Fibroblast of pulmonary artery (primary cell): ENCODE measurements at regions not wholly inside any gene's neighbourhood (a gene's known extent, or its start where the extent isn't known, plus 50 kb on each side); places are given as distances from the start of the nearest gene placed in this dataset.
"Not testable (repeated sequence)": the region's sequence is repeated elsewhere in the genome, so short reads cannot be mapped to it uniquely, and the experiment has no call there.

Experiments
- DNase-seq: peaks from one replicate; pipeline ENCODE4 v3.0.0-alpha.2; 2010; ENCODE audit warnings: low read depth
- H3K4me3 ChIP-seq: replicated peaks from 2 replicates; pipeline ENCODE4 v1.5.1; 2011; ENCODE audit warnings: low read depth, mild to moderate bottlenecking, control low read depth, low read length, moderate library complexity
- TF ChIP-seq, protein P1 (sequence below): IDR thresholded peaks from 2 replicates; pipeline ENCODE4 v1.5.1; 2011; ENCODE audit warnings: mild to moderate bottlenecking, control low read depth, low read length, inconsistent platforms; ENCODE audit errors: missing control alignments

DNA sequence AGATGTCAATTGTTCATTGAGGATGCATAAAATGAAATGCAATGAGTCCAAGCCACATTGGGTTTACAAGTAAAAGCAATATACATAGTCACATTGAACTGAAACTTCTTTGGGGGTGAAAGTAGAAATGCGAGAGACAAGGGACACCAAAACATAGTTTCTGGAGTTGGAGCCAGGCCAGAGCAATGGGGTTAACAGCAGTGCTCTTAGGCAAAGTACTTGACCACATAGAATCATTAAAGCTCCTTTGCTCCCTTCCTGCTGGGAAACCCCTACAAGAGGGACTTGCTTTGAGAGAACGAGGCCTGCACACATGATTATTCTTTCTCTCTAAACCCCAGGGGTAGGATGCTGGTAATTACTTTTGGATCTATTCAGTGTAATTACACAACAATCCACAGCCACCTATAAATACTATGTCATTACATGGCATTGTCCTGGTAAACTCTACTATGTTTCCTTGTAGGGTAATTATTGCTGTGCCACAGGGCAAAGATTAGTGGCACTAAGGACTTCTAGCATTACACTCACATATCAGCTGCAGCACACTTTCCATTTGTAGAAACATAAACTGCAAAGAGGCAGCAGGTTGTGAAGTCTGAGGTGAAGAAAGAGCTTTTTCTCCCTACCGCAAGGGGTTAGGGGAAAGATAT lies 421.6 kb upstream of the PBX1 start:
- DNase-seq = no peak
- TF ChIP-seq, protein P1, sequence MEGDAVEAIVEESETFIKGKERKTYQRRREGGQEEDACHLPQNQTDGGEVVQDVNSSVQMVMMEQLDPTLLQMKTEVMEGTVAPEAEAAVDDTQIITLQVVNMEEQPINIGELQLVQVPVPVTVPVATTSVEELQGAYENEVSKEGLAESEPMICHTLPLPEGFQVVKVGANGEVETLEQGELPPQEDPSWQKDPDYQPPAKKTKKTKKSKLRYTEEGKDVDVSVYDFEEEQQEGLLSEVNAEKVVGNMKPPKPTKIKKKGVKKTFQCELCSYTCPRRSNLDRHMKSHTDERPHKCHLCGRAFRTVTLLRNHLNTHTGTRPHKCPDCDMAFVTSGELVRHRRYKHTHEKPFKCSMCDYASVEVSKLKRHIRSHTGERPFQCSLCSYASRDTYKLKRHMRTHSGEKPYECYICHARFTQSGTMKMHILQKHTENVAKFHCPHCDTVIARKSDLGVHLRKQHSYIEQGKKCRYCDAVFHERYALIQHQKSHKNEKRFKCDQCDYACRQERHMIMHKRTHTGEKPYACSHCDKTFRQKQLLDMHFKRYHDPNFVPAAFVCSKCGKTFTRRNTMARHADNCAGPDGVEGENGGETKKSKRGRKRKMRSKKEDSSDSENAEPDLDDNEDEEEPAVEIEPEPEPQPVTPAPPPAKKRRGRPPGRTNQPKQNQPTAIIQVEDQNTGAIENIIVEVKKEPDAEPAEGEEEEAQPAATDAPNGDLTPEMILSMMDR = no peak
- H3K4me3 ChIP-seq = no peak overlapping the region

DNA sequence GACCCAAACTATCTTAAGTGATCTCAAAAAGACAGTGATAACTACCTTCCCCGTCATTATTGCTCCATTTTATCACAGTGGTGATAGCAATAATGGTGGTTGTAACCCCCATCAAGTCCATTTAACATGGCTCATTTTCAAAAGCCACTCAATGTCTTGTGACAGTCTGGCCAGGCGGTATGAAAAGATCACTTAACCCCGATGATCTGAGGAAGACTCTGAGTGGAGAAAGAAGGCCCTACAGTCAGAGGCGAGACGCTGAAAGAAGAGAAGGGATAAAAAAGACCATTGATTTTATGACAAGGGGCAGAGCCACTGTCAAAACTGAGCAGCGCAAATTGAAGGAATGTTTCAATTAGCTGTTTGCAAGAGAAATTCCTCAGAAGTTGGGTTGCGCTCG lies 417.2 kb upstream of the PBX1 start:
- no peak overlapping the region for H3K4me3 ChIP-seq
- DNase-seq = no peak
- TF ChIP-seq, protein P1 = no peak

GRCh38 chr1:164154622-164155021 lies 404.4 kb upstream of the PBX1 start:
- H3K4me3 ChIP-seq = no peak overlapping the region
- TF ChIP-seq, protein P1 = no peak
- DNase-seq = no peak

- H3K4me3 ChIP-seq = no peak overlapping the region
- DNase-seq = no peak
- TF ChIP-seq, protein P1 = no peak
Observed at GRCh38 chr1:164155347-164155746, 403.6 kb upstream of the PBX1 start.

DNA sequence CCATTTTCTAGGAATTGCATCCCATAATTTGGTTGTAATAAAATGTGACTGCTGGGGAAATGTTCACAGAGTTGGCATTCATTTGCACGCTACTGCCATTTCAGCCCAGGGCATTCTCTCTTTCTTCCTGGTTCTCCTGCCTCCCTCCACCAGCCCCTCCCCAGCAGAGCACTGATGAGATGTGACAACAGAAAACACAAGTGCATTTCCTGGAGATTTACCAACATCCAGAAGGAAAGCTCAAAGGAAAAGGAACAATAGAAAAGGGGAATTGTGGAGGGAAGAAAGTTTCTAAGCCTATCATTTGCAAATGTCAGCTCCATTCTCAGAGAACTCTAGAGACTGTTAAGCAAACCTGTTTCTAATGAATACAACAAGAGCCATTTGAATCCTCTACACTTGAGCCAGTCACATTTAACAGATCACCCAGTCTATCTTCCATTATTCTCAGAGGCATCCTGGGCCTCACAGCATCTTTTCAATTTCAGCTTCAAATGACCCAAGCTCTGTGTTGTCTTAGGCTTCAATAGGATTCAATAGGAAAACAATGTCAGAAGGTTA lies 395.6 kb upstream of the PBX1 start:
- DNase-seq = no peak
- TF ChIP-seq, protein P1 = no peak
- no peak overlapping the region for H3K4me3 ChIP-seq

DNA sequence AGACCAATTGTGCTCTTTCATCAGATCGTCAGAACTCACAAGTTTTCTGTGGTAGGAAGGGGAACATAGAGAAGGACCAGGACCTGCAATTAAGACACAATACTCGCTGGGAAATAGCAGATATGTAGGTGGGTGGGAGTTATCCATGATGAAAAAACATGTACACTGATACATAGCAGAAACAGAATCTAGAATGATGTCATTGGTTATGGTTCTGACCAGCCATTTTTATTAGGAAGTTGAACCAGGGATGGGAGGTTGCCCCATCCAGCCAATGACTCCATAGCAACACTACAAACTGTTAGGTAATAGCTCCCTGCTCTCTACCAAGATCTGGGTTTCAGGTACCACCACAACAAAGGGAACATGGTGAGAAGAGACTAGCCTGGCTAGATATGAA lies 393.5 kb upstream of the PBX1 start:
- no peak for DNase-seq
- TF ChIP-seq, protein P1 = no peak
- no peak overlapping the region for H3K4me3 ChIP-seq

GRCh38 chr1:164166454-164166853 lies 392.5 kb upstream of the PBX1 start:
- H3K4me3 ChIP-seq = not testable (repeated sequence)
- DNase-seq = peak; percentile 29
- TF ChIP-seq, protein P1 = peak; percentile 30
